GM19452 (cell line): ENCODE measurements at regions not wholly inside any gene's neighbourhood (a gene's known extent, or its start where the extent isn't known, plus 50 kb on each side); places are given as distances from the start of the nearest gene placed in this dataset.
A peak's percentile ranks its signal among the peaks of the same experiment; 100 is the strongest.

Experiments
- ATAC-seq: cut with Tn5 transposase; IDR thresholded peaks from one replicate; pipeline ENCODE4 v1.9.1; 2021; ENCODE audit not compliant: unreplicated experiment

DNA sequence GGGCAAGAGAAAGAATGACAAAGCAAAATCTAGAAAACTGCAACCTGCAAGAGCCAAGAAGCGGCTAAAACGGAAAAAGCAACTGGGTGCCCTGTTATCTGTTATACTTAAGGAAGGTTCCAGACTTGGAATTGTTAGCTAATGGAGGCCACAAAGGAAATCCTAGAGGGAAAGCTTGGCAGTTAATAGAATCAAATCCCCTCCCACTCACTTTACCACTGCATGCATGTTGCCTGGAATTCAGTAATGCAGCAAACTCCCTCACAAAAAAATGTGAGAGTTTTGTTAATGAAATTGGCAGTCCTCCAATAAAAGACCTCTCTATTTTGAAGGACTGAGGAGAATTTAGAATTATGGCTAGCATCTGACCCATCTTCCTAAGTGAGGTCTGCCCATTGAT lies 164.2 kb upstream of the SOX5 start:
- ATAC-seq, result no peak

GRCh38 chr12:24111616-24112015 lies 162.1 kb upstream of the SOX5 start:
- no peak for ATAC-seq

DNA sequence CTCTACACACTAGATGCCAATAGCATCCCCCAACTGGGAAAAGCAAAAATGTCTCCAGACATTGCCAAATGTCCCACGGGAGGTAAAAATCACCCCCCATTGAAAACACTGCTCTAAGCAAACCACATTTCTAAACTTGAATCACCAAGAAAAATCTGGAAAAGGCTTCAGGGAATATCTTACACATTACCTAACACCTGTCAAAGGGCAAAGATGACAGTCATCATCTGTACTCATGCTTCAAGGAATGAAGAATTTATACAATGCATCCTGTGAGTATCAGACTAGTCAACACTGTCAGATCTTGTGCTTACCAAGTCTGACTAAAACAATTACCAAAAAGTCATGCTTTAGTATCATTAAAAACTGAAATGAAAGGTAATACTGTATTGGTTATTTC lies 161.6 kb upstream of the SOX5 start:
- ATAC-seq, result no peak

DNA sequence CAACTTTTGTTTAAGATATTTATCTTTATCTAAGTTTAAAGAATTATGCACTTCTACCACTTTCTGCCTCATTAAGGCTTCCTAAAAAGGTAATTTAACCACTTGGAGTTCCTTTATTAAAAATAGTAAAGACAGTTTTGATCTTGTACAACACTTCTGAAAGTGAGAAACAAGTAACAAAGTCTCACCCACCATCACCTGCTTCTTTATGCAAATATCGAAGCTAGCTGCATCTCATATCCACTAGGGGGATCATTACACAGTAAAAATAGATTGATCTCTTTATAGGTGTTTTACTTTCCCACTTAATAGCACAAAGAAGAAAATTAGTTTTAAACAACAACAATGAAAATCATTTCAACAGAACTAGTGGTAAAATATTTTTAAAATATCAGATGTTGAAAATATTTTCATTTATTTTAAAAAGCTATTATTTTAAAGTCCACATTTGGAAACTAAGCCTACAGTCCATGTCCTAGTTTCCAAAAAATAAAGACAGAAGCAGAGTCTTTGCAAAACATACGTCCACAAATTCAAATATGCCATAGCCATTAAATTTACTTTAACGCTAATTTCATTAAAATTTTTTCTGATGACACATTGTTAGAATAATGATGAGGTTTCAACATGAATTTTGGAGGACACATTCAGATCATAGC lies 160.0 kb upstream of the SOX5 start:
- ATAC-seq, result peak; percentile 96

- no peak for ATAC-seq
These were observed 153.2 kb upstream of the SOX5 start for GRCh38 chr12:24102676-24103075.

GRCh38 chr12:24099576-24099975 lies 150.1 kb upstream of the SOX5 start:
- no peak for ATAC-seq

- ATAC-seq, result no peak
These were observed 145.8 kb upstream of the SOX5 start for GRCh38 chr12:24095245-24095644.

GRCh38 chr12:24089510-24089890 lies 140.0 kb upstream of the SOX5 start:
- ATAC-seq, result no peak

GRCh38 chr12:24088751-24089509 lies 139.5 kb upstream of the SOX5 start:
- no peak for ATAC-seq

DNA sequence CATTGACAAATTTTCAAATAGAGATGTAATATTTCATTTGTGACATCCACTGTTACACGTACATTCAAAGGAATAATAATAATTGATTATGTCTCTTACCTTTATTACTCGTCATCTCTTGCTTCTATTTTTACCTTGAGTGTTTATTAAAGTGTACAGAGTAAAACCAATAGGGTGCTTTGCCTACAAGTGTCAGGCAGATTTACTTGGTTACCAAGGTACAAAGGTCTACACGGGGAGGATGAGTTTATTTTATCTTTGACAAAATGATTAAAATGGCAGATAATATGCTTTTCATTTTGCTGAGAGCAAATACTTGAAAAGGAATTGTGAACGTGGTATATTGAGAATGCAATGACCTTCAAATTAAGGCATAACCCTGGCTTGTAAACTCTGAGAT lies 137.8 kb upstream of the SOX5 start:
- ATAC-seq, result no peak

DNA sequence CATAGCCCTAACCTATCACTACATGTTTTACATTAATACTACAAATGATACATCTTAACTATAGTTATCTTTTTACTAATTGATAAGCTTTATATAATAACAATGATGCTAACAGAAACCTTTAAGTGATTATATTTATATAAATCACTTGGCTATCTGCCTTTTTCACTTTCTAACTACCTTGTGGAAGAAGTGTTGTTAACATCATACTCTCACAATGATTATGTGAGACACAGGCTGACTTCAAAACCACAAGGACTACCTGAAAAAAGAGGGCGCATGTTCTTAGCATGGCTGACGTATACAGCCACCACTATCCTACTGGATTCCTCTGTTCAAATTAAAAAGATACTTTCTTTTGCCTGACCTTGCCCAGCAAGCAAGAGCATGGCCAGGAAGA lies 135.3 kb upstream of the SOX5 start:
- ATAC-seq, result peak; percentile 60

DNA sequence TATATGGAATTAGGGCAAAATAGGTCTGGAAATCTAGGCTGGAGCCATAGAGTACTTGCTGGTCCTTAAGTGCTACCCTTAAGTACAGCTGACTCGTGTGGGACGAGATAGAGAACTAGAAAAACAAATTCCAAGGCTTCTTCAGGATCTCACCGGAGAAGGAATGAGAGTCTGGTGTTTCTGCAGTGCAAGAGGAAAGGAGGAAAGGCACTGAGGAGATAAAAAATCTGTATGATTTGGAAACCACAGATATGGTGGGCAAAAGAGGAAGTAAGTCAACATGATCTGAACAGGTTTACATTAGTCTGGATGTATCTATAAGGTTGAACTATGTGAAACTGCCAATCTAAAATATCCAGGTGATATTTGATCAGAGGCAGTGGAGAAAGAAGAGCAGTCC lies 134.4 kb upstream of the SOX5 start:
- no peak for ATAC-seq

GRCh38 chr12:24081606-24082005 lies 132.1 kb upstream of the SOX5 start:
- no peak for ATAC-seq

GRCh38 chr12:24081092-24081529 lies 131.6 kb upstream of the SOX5 start:
- no peak for ATAC-seq

GRCh38 chr12:24080465-24080864 lies 131.0 kb upstream of the SOX5 start:
- ATAC-seq, result no peak

DNA sequence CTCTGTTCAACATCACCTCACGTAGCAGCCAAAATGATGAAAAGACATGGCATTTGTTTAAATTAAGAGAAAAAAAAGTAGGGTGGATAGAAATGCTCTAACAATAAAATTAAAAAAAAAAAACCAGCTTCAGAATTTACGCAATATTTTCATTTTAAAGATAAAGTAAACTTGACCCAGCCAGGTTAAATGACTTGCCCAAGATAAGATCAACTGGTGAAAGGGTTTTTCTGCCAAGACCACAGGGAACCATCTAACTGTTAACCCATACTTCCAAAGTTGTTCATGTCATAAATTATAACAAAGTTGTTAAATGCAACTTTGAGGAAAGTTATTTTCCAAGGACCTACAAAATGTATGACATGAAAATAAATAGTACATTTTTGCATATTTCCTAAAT lies 129.6 kb upstream of the SOX5 start:
- no peak for ATAC-seq

GRCh38 chr12:24078318-24078765 lies 128.9 kb upstream of the SOX5 start:
- ATAC-seq, result no peak

DNA sequence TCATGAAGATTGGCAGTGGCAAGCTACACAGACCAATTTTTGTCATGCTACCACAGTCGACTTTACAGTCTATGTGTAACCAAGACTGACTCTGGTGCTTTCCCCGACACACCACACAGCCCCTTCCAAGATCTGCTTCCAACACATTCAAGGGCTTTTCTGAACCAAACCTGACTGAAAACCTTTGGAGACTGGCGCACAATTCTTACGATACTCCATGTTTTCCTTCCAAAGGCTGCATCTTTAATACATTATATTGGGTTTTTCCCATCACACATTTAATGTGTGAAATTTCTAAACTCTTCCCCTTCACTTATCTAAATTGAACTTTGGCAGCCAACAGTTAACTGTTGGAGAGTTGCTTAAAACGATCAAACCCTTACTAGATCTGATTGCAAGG lies 127.7 kb upstream of the SOX5 start:
- no peak for ATAC-seq

DNA sequence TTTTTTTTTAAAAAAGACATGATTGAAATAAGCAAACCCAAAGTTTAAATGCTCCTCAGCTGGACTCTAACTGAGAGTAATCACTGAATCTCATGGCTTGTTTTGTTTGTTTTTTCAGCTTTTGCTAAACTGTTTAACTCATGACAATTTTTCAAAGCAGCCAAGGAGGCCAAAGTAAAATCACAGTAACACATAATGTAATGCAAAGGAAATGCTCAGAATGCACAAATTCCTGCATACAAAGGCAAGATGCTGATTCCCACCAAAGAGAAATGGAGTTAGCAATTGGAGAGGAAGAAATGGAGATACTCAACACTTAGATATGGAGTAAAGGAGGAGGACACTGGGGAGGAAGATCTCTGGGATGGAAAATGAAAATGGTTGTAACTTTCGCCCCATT lies 126.2 kb upstream of the SOX5 start:
- no peak for ATAC-seq

GRCh38 chr12:24073170-24073810 lies 123.8 kb upstream of the SOX5 start:
- no peak for ATAC-seq

DNA sequence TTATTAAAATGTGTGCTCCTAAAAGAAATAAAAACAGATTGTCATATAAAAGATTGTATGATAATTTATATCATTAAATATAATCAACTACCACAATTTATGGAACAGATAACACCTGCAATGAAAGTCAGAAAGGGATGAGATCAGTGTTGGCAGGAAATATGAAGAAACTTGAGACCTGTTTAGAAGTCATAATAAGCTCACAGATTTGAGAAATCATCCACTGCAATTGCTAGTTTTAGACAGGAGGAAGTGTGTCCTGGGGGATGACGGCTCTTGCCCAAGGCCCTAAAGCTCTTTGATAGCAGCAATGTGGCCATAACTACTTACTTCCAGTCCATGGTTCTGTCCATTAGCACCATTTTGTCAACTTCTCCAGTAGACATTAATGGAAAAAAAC lies 122.8 kb upstream of the SOX5 start:
- ATAC-seq, result no peak

GRCh38 chr12:24071842-24072241 lies 122.4 kb upstream of the SOX5 start:
- no peak for ATAC-seq
